Stimulated activated CD8-positive, alpha-beta memory T cell treated with anti-CD3 and anti-CD28 coated beads, Interleukin-2, amount 100 ng/mL, for 1 hour (primary cell): ENCODE measurements at regions not wholly inside any gene's neighbourhood (a gene's known extent, or its start where the extent isn't known, plus 50 kb on each side); places are given as distances from the start of the nearest gene placed in this dataset.

Experiments used
- DNase-seq, 2 donors: peaks; one replicate each; pipeline ENCODE4 v3.0.0-alpha.2; 2020; ENCODE audit warnings: low read depth in 2 of 2

DNA sequence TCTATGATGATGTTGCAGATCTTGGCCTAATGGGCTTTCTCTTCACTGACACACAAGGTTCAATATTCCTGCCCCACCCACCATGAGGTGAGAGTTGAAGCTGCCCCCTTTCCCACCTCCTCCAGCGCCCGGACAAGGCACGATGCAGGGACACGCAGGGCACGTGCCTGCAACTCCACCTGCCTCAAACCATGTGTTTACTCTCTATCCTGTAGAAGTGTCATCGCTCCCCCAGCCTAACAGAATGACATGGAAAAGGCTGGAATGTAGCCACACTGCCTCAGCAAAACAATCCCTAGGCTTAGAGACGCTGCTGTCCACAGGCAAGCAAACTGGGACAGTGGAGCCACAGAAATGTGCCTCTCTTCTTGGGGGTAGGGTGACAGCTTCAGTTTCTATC lies 92.9 kb upstream of the SOD1 start:
- no peak for DNase-seq

- no peak for DNase-seq
These were observed 93.4 kb upstream of the SOD1 start for GRCh38 chr21:31566064-31566463.

GRCh38 chr21:31564439-31564838 lies 95.1 kb upstream of the SOD1 start:
- no peak for DNase-seq

- DNase-seq: no peak
These were observed 99.0 kb upstream of the SOD1 start for GRCh38 chr21:31560479-31560878.

GRCh38 chr21:31559368-31560119 lies 99.9 kb upstream of the SOD1 start:
- DNase-seq: peak; percentile 76 to 86

- peak; percentile 79 to 82 for DNase-seq
These were observed 100.5 kb upstream of the SOD1 start for GRCh38 chr21:31558962-31559367.

- no peak for DNase-seq
These were observed 101.1 kb upstream of the SOD1 start for GRCh38 chr21:31558189-31558961.

DNA sequence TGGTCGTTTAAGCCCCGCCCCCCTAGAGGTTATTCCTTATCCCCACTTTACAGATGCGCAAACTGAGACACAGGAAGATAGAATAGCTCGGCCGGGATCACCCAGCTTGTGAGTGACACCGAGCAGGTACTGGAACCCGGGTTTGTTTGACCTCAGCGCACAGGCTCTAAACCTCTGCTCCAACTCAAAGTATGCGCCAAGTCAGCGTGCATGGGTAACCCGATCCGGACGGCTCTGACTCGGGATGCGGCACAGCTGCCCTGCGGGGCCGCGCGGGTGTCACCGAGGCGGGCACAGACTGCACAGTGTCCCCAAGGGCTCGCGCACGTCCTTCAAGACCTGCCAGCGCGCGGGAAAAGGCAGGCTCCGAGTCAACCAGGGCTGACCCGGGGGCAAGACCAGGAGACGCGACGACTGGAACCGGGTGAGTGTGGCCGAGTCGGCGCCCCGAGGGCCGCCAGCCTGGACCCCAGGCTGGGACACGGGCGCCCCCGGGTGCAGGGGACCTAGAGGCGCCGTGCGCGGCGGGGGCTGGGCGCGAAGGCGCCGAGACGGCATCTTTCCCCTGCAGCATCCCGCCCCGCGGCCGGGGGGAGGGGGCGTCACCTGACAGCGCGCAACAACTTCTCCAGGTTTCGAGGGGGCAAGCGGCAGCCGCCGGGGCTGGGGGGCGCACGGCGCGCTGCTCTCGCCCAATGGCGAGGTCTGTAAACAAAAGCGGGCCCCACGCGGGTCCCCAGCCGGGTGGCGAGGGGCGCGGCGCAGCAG lies 101.9 kb upstream of the SOD1 start:
- DNase-seq: no peak

DNA sequence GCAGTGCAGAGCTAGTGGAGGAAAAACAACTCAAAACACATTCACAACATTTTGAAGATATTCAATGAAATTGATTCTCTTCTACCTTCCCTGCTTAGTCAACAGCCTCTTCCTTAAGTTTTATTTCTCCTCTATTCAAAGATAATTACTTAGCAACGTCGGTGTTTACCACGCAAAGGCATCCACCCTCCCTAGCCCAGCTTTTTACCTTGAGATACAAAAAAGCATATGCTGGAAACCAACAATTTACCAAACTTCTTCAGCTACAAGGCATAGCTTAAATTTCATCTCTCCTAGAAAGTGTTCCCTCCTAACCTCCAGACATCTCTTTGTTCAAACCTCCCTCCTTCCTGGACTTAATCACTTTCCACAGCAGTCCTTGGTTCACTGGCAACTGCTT lies 102.8 kb upstream of the SOD1 start:
- DNase-seq: no peak

DNA sequence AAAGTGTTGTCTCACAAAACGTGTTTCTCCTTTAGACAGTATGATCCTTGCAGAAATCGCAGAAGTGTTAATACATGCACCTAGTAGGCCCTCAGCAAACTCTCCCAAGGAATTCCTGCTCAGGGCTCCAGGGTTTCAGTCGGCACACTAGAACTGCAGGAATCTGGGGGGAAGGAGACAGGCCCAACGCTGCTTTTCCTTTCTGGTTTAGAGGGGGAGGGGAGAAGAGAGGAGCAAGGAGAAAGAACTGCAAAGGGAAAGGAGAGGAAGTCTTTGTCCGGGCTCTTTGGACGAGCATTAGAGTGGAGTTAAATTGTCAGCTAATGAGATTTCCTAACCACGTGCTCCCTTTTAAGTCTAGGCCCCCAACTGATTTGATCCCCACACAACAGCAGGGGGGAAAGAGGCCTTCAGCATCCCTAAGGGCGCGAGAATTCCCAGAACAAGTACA lies 103.7 kb upstream of the SOD1 start:
- no peak for DNase-seq

- DNase-seq: no peak
These were observed 104.9 kb upstream of the SOD1 start for GRCh38 chr21:31554511-31555022.

GRCh38 chr21:31553926-31554325 lies 105.6 kb upstream of the SOD1 start:
- DNase-seq: no peak

- DNase-seq: no peak
These were observed 106.0 kb upstream of the SOD1 start for GRCh38 chr21:31553461-31553860.

DNA sequence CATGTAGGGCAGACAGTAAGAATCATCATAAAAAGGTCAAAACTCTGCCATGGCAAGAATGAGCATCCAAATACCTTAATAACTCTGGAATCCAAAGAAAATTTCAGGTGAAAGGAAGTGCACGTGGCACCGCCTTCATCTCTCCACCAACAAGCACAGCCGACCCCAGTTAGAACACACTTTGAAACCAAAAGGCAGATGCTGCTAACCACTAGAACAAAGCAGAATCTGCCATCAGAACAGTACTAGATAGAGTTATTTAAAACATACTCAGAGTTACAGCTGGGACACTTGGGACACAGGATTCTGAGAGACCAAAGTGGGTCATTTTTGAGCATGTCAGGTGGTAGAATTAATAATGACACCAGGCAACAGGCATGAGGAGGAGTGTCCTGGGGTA lies 106.7 kb upstream of the SOD1 start:
- no peak for DNase-seq

DNA sequence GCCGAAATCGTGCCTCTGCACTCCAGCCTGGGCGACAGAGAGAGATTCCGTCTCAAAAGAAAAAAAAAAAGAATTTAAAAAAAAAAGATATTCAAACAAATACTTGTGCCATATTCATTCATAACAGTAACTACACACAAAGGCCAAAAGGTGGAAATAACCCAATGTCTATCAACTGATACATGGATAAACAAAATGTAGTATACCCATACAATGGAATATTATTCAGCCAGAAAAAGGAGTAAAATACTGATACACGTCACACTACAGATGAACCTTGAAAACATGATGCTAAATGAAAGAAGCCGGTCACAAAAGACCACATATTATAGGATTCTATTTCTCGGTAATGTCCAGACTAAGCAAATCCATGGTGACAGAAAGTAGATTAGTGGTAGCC lies 109.4 kb upstream of the SOD1 start:
- no peak for DNase-seq

DNA sequence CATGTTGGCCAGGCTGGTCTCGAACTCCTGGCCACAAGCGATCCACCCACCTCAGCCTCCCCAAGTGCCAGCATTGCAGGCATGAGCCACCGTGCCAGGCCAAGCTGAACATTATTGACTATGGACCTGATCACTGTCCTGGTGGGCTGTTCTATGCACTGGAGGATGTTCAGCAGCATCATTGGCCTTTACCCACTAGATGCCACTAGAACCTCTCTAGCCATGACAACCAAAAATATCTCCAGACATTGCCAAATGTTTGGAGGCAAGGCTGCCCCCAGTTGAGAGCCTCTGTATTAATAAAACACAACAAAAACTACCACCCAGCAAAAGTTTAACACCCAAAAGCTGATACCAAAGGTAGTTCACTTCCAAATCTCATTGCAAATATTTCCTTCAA lies 110.8 kb upstream of the SOD1 start:
- DNase-seq: no peak

DNA sequence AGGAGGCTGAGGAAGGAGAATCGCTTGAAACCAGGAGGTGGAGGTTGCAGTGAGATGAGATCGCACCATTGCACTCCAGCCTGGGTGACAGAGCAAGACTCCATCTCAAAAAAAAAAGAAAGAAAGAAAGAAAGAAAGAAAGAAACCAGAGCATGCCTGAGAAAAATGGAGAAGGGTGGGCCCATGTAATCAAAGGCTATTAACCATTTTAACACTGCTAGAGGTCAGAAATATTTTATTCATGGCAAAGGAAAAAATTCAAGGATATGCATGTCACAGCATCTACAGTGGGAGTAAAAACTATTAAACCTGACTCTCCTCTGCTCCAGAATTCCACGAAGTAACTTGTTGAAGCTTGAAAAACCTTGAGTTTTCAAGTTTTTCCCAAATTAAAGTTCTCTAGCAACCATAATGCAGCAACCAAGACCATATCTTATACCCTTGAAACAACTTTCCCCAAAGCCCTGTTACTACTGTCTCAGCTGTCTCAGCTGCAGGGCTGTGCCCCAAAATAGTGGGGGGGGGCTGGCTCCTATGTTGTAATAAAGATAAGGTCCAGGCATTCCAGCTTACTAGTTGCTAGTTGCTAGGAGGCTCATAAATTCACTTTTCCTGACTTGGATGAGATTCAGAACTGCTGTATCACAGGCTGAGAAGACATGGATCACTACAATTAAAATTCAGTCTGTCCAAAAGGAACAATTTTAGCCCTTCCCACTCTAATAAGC lies 112.9 kb upstream of the SOD1 start:
- DNase-seq: no peak

DNA sequence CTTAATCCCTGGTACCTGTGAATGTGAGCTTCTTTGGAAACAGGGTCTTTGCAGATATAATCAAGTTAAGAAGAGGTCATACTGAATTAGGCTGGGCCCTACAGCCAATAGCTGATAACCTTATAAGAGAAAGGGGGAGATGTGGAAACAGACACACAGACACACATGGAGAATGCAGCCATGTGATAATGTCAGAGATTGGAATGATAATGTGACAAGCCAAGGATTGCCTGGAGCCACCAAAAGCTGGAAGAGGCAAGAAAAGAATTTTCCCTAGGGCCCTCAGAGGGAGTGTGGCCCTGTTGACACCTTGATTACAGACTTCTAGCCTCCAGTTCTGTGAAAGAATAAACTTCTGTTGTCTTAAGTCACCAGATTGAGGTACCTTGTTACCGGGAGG lies 114.5 kb upstream of the SOD1 start:
- no peak for DNase-seq

DNA sequence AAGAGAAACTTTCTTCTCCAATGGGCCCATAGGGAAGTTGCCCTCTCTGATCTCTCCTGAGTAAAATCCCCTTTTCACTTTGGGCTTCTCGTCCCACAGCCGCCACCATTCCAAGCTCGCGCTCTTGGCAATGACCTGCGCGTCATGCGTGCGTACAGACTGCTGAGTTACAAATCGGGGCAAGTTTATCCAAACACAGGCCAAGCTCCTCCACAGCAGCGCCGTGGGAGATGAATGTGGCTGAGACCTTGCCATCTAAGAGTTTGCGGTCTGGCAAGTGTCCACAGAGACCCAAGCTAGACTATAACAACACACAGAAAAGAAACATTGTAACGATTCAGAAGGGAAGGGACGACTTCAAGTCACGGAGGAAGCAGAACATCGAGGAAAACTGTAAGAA lies 116.3 kb upstream of the SOD1 start:
- no peak for DNase-seq

DNA sequence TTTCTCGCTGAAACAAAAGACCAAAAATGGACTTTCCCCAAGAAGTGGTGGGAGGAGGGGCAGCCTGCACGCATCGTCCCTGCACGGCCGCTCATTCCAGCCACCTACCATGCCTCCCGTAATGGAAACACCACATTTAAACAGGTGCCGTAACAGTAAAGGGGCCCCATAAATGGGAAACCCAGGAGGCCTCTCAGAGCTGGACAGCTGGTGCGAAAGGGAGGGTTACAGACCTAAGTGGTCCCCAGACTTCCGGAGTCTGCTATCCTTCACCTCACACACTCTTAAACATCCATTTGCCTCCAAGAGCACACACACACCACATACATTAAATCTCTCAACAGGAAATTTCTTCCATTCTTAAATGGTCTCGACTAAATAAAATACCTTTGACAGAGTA lies 120.7 kb upstream of the SOD1 start:
- no peak for DNase-seq

DNA sequence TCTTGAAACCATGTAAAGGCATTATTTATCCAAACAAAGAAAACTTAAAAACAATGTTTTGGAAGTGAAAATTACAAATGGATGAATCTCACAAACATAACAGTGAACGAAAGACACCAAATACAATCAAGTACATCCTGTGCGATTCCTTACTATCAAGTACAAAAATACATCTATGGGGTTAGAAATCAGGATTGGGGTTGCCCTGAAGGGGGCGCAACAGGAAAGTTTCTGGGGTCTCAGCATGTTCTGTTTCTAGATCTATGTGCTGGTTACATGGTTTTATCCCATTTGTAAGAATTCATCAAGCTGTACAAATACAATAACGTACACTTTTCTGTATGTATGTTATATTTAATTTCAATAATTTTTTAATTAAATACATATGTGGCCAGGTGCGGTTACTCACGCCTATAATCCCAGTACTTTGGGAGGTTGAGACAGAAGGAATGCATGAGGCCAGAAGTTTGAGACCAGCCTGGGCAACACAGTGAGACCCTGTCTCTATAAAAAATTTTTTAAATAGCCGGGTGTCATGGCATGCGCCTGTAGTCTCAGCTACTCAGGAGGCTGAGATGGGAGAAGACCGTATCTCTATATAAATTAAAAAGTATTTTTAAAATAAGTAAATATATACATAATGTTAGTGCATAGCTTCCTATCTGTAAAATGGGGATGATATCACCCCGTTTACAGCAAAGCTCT lies 121.5 kb upstream of the SOD1 start:
- DNase-seq: no peak
